OCI-LY1 (cell line): ENCODE measurements at regions not wholly inside any gene's neighbourhood (a gene's known extent, or its start where the extent isn't known, plus 50 kb on each side); places are given as distances from the start of the nearest gene placed in this dataset.

ENCODE experiments used
- H2AFZ ChIP-seq: fragments of 200-600 bp; sonication (generic), shearing (Covaris generic); 2 replicates; pipeline ENCODE4 v1.6.0; 2014; ENCODE audit warnings: antibody characterized with exemption, mild to moderate bottlenecking, low read length
- H3F3A ChIP-seq: fragments of 200-600 bp; sonication (generic), shearing (Covaris generic); 2 replicates; pipeline ENCODE4 v1.6.0; 2014; ENCODE audit warnings: mild to moderate bottlenecking, antibody characterized with exemption, low read length, moderate library complexity; ENCODE audit not compliant: insufficient read depth
- H3K27ac ChIP-seq: fragments of 200-600 bp; sonication (generic); 2 replicates; pipeline ENCODE4 v1.5.1; 2014; ENCODE audit warnings: low read length, mixed run types, mild to moderate bottlenecking, low read depth; ENCODE audit not compliant: poor library complexity, severe bottlenecking
- H3K27me3 ChIP-seq: fragments of 200-600 bp; sonication (generic); 2 replicates; pipeline ENCODE4 v1.6.0; 2014; ENCODE audit warnings: antibody characterized with exemption, mild to moderate bottlenecking, low read length, moderate library complexity; ENCODE audit not compliant: insufficient read depth
- H3K36me3 ChIP-seq: fragments of 200-600 bp; sonication (generic); 2 replicates; pipeline ENCODE4 v1.6.1; 2014; ENCODE audit warnings: mild to moderate bottlenecking, antibody characterized with exemption, low read length, moderate library complexity, mixed read lengths; ENCODE audit not compliant: insufficient read depth
- H3K4me1 ChIP-seq: fragments of 200-600 bp; sonication (generic); 2 replicates; pipeline ENCODE4 v1.5.1; 2014; ENCODE audit warnings: mild to moderate bottlenecking, low read length, moderate library complexity; ENCODE audit not compliant: insufficient read depth, severe bottlenecking
- H3K4me2 ChIP-seq: fragments of 200-600 bp; sonication (generic), shearing (Covaris generic); 2 replicates; pipeline ENCODE4 v1.6.1; 2014; ENCODE audit warnings: low read length
- H3K4me3 ChIP-seq: fragments of 200-600 bp; sonication (generic); 2 replicates; pipeline ENCODE4 v1.5.1; 2014; ENCODE audit warnings: low read length, low read depth, mild to moderate bottlenecking, mixed read lengths; ENCODE audit not compliant: poor library complexity, severe bottlenecking
- H3K79me2 ChIP-seq: fragments of 200-600 bp; shearing (Covaris generic); 2 replicates; pipeline ENCODE4 v1.6.1; 2016; ENCODE audit warnings: mixed run types, low read length, mixed read lengths; ENCODE audit not compliant: insufficient read depth
- H3K9ac ChIP-seq: fragments of 200-600 bp; sonication (generic), shearing (Covaris generic); 2 replicates; pipeline ENCODE4 v1.6.1; 2014; ENCODE audit warnings: mild to moderate bottlenecking, low read length, mixed read lengths
- H3K9me2 ChIP-seq: fragments of 200-600 bp; sonication (generic), shearing (Covaris generic); 2 replicates; pipeline ENCODE4 v1.6.1; 2014; ENCODE audit warnings: low read depth, mild to moderate bottlenecking, low read length, mixed read lengths
- H3K9me3 ChIP-seq: fragments of 200-600 bp; shearing (Covaris generic); 2 replicates; pipeline ENCODE4 v1.6.1; 2014; ENCODE audit warnings: low read length, mixed read lengths
- H4K20me1 ChIP-seq: fragments of 200-600 bp; sonication (generic), shearing (Covaris generic); 2 replicates; pipeline ENCODE4 v1.6.0; 2016; ENCODE audit warnings: mild to moderate bottlenecking, low read length; ENCODE audit not compliant: insufficient read depth
- EZH2 ChIP-seq: fragments of 200-600 bp; sonication (generic), shearing (Covaris generic); IDR thresholded peaks from 2 replicates; pipeline ENCODE4 v1.8.0; 2017; ENCODE audit warnings: borderline replicate concordance, mixed run types, mild to moderate bottlenecking, antibody characterized with exemption, low read length, moderate library complexity, mixed read lengths
- TF ChIP-seq, protein P1 (sequence below): fragments of 200-600 bp; sonication (generic), shearing (Covaris generic); IDR thresholded peaks from 2 replicates; pipeline ENCODE4 v1.5.1; 2017; ENCODE audit warnings: mild to moderate bottlenecking, antibody characterized with exemption, low read length, moderate library complexity, mixed read lengths

DNA sequence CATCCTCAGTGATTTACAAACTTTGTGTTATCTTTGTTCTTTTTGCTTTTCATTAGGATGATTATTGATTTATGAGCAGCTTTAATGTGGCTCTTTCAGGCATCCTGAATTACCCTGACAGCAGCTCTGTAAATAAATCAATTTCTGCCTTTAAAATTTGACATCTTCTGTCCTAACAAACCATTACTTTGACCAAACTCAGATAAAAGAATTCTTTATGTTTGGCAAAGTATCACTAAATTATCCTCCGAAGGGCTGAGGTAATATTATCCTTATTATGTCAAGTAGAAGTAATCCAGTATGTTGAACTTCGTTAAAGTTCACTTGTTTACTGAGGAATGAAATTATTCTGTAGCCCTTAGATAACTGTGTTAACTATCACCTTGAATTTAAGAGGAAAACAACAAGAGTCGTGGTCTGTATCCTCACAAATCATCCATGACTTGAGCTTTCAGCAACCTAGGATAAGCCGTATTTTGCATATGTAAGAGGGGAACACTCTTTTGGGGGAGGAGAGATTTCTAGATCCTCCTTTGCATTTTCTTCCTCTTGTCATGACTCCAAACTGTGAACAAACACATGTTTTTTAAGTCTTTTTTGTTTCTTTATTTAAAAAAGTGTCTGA lies 173.2 kb upstream of the STAC start:
- TF ChIP-seq, protein P1, sequence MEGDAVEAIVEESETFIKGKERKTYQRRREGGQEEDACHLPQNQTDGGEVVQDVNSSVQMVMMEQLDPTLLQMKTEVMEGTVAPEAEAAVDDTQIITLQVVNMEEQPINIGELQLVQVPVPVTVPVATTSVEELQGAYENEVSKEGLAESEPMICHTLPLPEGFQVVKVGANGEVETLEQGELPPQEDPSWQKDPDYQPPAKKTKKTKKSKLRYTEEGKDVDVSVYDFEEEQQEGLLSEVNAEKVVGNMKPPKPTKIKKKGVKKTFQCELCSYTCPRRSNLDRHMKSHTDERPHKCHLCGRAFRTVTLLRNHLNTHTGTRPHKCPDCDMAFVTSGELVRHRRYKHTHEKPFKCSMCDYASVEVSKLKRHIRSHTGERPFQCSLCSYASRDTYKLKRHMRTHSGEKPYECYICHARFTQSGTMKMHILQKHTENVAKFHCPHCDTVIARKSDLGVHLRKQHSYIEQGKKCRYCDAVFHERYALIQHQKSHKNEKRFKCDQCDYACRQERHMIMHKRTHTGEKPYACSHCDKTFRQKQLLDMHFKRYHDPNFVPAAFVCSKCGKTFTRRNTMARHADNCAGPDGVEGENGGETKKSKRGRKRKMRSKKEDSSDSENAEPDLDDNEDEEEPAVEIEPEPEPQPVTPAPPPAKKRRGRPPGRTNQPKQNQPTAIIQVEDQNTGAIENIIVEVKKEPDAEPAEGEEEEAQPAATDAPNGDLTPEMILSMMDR = no peak
- no peak for TF ChIP-seq EZH2

GRCh38 chr3:36210840-36211651 lies 169.3 kb upstream of the STAC start:
- no peaks in the 10 kb centered on the region for H3K36me3 ChIP-seq

More for the DNA sequence above, 173.2 kb upstream of the STAC start:
- no peaks in the 10 kb centered on the region for H3K4me1 ChIP-seq
- no peaks in the 10 kb centered on the region for H3K27me3 ChIP-seq
- no peaks in the 10 kb centered on the region for H3K9me3 ChIP-seq
- H3K9ac ChIP-seq = no peak overlapping the region
- no peaks in the 10 kb centered on the region for H4K20me1 ChIP-seq
- no peaks in the 10 kb centered on the region for H3F3A ChIP-seq
- H3K36me3 ChIP-seq = no peaks in the 10 kb centered on the region
- no peak overlapping the region for H3K27ac ChIP-seq
- no peak overlapping the region for H2AFZ ChIP-seq
- H3K9me2 ChIP-seq = no peaks in the 10 kb centered on the region
- H3K4me3 ChIP-seq = no peak overlapping the region
- H3K79me2 ChIP-seq = no peaks in the 10 kb centered on the region
- no peak overlapping the region for H3K4me2 ChIP-seq

GRCh38 chr3:36211652-36211999 lies 168.7 kb upstream of the STAC start:
- no peaks in the 10 kb centered on the region for H3K79me2 ChIP-seq
- H3K9ac ChIP-seq = no peak overlapping the region
- no peaks in the 10 kb centered on the region for H3K4me1 ChIP-seq
- H2AFZ ChIP-seq = no peak overlapping the region
- no peaks in the 10 kb centered on the region for H4K20me1 ChIP-seq
- H3K4me2 ChIP-seq = no peak overlapping the region
- H3K27ac ChIP-seq = no peak overlapping the region
- TF ChIP-seq EZH2 = no peak
- TF ChIP-seq, protein P1 = no peak
- no peaks in the 10 kb centered on the region for H3K36me3 ChIP-seq
- no peaks in the 10 kb centered on the region for H3F3A ChIP-seq
- no peaks in the 10 kb centered on the region for H3K9me2 ChIP-seq
- no peak overlapping the region for H3K4me3 ChIP-seq
- H3K27me3 ChIP-seq = no peaks in the 10 kb centered on the region
- no peaks in the 10 kb centered on the region for H3K9me3 ChIP-seq

More at GRCh38 chr3:36210840-36211651, 169.3 kb upstream of the STAC start:
- Histone ChIP-seq H3K9me2 (no peaks in the 10 kb centered on the region), H3K27me3 (no peaks in the 10 kb centered on the region), H3K9me3 (no peaks in the 10 kb centered on the region), H3K4me3 (no peak overlapping the region), H3K4me2 (no peak overlapping the region), H3K4me1 (no peaks in the 10 kb centered on the region), H3K79me2 (no peaks in the 10 kb centered on the region), H3F3A (no peaks in the 10 kb centered on the region), H4K20me1 (no peaks in the 10 kb centered on the region), H2AFZ (no peak overlapping the region), H3K9ac (no peak overlapping the region), H3K27ac (no peak overlapping the region)
- TF ChIP-seq, protein P1 = no peak
- no peak for TF ChIP-seq EZH2
